ENCODE measurements at regions not wholly inside any gene's neighbourhood (a gene's known extent, or its start where the extent isn't known, plus 50 kb on each side); places are given as distances from the start of the nearest gene placed in this dataset.
"Not testable (repeated sequence)": the region's sequence is repeated elsewhere in the genome, so short reads cannot be mapped to it uniquely, and the experiment has no call there.

DNA sequence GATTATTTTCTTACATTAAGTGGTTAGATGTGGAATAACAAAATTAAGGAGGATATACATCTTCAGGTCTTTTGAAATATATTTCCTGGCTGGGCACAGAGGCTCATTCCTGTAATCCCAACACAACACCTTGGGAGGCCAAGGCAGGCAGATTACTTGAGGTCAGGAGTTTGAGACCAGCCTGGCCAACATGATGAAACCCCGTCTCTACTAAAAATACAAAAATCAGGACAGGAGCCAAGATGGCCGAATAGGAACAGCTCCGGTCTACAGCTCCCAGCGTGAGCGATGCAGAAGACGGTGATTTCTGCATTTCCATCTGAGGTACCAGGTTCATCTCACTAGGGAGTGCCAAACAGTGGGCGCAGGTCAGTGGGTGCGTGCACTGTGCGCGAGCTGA lies 95.6 kb upstream of the SPAG17 start:
- not testable (repeated sequence) for TF ChIP-seq POLR2A, EP300, POLR2AphosphoS5 (IDR thresholded peaks at IDR 0.05)
- TF ChIP-seq, protein P1, sequence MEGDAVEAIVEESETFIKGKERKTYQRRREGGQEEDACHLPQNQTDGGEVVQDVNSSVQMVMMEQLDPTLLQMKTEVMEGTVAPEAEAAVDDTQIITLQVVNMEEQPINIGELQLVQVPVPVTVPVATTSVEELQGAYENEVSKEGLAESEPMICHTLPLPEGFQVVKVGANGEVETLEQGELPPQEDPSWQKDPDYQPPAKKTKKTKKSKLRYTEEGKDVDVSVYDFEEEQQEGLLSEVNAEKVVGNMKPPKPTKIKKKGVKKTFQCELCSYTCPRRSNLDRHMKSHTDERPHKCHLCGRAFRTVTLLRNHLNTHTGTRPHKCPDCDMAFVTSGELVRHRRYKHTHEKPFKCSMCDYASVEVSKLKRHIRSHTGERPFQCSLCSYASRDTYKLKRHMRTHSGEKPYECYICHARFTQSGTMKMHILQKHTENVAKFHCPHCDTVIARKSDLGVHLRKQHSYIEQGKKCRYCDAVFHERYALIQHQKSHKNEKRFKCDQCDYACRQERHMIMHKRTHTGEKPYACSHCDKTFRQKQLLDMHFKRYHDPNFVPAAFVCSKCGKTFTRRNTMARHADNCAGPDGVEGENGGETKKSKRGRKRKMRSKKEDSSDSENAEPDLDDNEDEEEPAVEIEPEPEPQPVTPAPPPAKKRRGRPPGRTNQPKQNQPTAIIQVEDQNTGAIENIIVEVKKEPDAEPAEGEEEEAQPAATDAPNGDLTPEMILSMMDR (IDR thresholded peaks at IDR 0.05), result not testable (repeated sequence)
